ENCODE measurements at regions not wholly inside any gene's neighbourhood (a gene's known extent, or its start where the extent isn't known, plus 50 kb on each side); places are given as distances from the start of the nearest gene placed in this dataset.

- TF ChIP-seq POLR2A (IDR thresholded peaks at IDR 0.05), result no peak
- TF ChIP-seq CTCF (IDR thresholded peaks at IDR 0.05), result no peak
Observed at GRCh38 chr2:230600285-230600684, 112.4 kb upstream of the CAB39 start.

Data from heart left ventricle (tissue), 13 donors.